Loucy (cell line): ENCODE measurements at regions not wholly inside any gene's neighbourhood (a gene's known extent, or its start where the extent isn't known, plus 50 kb on each side); places are given as distances from the start of the nearest gene placed in this dataset.

ENCODE experiments used
- EZH2phosphoT487 ChIP-seq: fragments of 200-600 bp; IDR thresholded peaks from 2 replicates; pipeline ENCODE4 v1.6.1; 2018; ENCODE audit warnings: antibody characterized with exemption, mild to moderate bottlenecking, moderate library complexity, borderline replicate concordance
- TF ChIP-seq, protein P1 (sequence below): fragments of 200-600 bp; sonication (generic); conservative IDR thresholded peaks from 2 replicates; pipeline ENCODE4 v1.5.1; 2014; ENCODE audit warnings: mild to moderate bottlenecking, antibody characterized with exemption, low read length

DNA sequence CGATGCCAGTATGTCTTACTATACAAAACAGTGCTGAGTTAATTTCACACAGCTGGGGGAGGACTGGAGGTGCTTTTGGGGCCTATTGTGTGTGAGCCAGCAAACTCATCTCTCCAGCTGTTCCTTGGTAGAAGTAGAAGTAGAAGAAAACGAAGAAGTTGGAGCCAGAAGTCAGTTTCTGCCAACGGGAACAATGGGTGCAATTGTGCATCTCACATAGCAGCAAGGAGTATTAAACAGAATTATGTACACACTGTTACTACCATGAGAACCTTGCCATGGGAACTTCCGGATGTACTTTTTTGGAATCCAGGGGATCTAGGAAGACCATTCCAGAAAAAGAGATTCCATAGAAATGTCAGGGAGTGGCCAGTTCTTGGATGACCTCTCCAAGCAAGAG is 88.6 kb downstream of the VCPKMT start:
- TF ChIP-seq, protein P1, sequence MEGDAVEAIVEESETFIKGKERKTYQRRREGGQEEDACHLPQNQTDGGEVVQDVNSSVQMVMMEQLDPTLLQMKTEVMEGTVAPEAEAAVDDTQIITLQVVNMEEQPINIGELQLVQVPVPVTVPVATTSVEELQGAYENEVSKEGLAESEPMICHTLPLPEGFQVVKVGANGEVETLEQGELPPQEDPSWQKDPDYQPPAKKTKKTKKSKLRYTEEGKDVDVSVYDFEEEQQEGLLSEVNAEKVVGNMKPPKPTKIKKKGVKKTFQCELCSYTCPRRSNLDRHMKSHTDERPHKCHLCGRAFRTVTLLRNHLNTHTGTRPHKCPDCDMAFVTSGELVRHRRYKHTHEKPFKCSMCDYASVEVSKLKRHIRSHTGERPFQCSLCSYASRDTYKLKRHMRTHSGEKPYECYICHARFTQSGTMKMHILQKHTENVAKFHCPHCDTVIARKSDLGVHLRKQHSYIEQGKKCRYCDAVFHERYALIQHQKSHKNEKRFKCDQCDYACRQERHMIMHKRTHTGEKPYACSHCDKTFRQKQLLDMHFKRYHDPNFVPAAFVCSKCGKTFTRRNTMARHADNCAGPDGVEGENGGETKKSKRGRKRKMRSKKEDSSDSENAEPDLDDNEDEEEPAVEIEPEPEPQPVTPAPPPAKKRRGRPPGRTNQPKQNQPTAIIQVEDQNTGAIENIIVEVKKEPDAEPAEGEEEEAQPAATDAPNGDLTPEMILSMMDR, result no peak
- no peak for TF ChIP-seq EZH2phosphoT487
